ENCODE measurements at regions not wholly inside any gene's neighbourhood (a gene's known extent, or its start where the extent isn't known, plus 50 kb on each side); places are given as distances from the start of the nearest gene placed in this dataset.

DNA sequence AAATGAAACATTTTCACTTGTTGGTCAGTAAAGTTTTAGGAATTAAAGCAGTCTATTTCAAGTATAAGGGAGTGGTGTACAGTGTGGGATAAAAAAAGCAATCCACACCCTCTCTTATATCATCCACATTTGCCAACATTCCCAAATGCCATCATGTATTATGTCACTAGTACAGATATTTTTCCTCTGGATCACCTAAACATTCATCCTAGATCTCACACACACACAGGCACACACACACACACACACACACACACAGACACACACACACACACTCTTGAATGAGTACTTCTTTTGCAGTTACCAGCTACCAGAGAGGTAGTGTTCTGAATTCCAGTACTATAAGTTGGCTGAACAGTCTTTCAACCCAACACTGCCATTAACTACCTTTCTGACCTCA is 1369.1 kb upstream of the ADGRL4 start:
- Histone ChIP-seq H2AFZ (ENCODE audit: low read length) (0 out of 2 replicates have a peak overlapping the region, but pooled peaks have one; percentile 46), H3K79me2 (ENCODE audit: control insufficient read depth in 1 of 2, insufficient read depth in 2 of 2, low read length in 2 of 2) (no peaks in the 10 kb centered on the region), H3K14ac (ENCODE audit: insufficient read length) (no peak overlapping the region), H3K56ac (replicated peaks; ENCODE audit: insufficient read length, low read depth, low read length) (peak overlapping the region; percentile 62), H3K4me1 (replicated peaks in 1 of 4; ENCODE audit: control insufficient read depth in 3 of 4, insufficient read depth in 4 of 4, low read length in 3 of 4) (no peaks in the 10 kb centered on the region), H3K4me3 (ENCODE audit: extremely low read depth in 1 of 4, insufficient read depth in 2 of 4, low read depth in 3 of 4, low read length in 4 of 4) (no peak overlapping the region), H3K23ac (ENCODE audit: insufficient read length) (peak overlapping the region; percentile 17), H3K27me3 (replicated peaks in 1 of 4; ENCODE audit: control insufficient read depth in 3 of 4, extremely low read depth in 1 of 4, insufficient read depth in 3 of 4, low read length in 3 of 4) (no peaks in the 10 kb centered on the region), H2BK120ac (replicated peaks; ENCODE audit: low read depth, low read length) (no peak overlapping the region), H4K8ac (ENCODE audit: extremely low read depth, insufficient read depth, low read length) (no peak overlapping the region), H2BK12ac (ENCODE audit: low read depth, low read length) (no peak overlapping the region), H4K91ac (replicated peaks; ENCODE audit: insufficient read length, low read length) (no peak overlapping the region), H3K4ac (replicated peaks; ENCODE audit: insufficient read length, low read depth, low read length) (no peak overlapping the region), H3K79me1 (ENCODE audit: low read depth, low read length) (no peaks in the 10 kb centered on the region), H3K18ac (ENCODE audit: extremely low read depth, low read length) (no peak overlapping the region), H2BK5ac (ENCODE audit: low read depth, low read length) (no peak overlapping the region), H3K27ac (ENCODE audit: low read depth, low read length) (no peak overlapping the region), H3K9ac (replicated peaks in 1 of 4; ENCODE audit: extremely low read depth in 1 of 4, low read depth in 3 of 4, low read length in 3 of 4) (no peak overlapping the region), H2AK5ac (ENCODE audit: low read depth, low read length) (no peak overlapping the region), H3K9me3 (ENCODE audit: insufficient read depth in 2 of 2, low read depth in 1 of 2, low read length in 1 of 2) (no peaks in the 10 kb centered on the region), H4K5ac (ENCODE audit: insufficient read length, low read depth, low read length) (no peak overlapping the region), H3K36me3 (ENCODE audit: control insufficient read depth in 2 of 4, insufficient read depth in 4 of 4, low read length in 3 of 4) (no peaks in the 10 kb centered on the region), H3K4me2 (ENCODE audit: insufficient read depth in 1 of 2, low read depth in 2 of 2, low read length in 2 of 2) (no peak overlapping the region), H2BK15ac (ENCODE audit: low read length) (no peak overlapping the region), H2BK20ac (ENCODE audit: low read length) (no peak overlapping the region), H4K20me1 (replicated peaks in 1 of 2; ENCODE audit: control insufficient read depth in 1 of 2, insufficient read depth in 2 of 2, low read length in 2 of 2) (no peaks in the 10 kb centered on the region), H3K23me2 (ENCODE audit: low read depth, low read length) (no peaks in the 10 kb centered on the region)
- TF ChIP-seq SIN3A (conservative IDR thresholded peaks at IDR 0.05 in 1 of 2, IDR thresholded peaks at IDR 0.05 in 1 of 2; ENCODE audit: low read depth in 1 of 2, low read length in 2 of 2): no peak
- TF ChIP-seq GABPA (IDR thresholded peaks at IDR 0.05; ENCODE audit: borderline replicate concordance, insufficient read depth, low read length): no peak
- no peak for TF ChIP-seq TAF7 (optimal IDR thresholded peaks at IDR 0.05; ENCODE audit: borderline replicate concordance, low read depth, low read length)
- TF ChIP-seq TBP (IDR thresholded peaks at IDR 0.05; ENCODE audit: low read depth, low read length): no peak
- no peak for TF ChIP-seq RAD21 (IDR thresholded peaks at IDR 0.05 in 1 of 2, conservative IDR thresholded peaks at IDR 0.05 in 1 of 2; ENCODE audit: low read depth in 2 of 2, low read length in 2 of 2)
- TF ChIP-seq EGR1 (IDR thresholded peaks at IDR 0.05; ENCODE audit: borderline replicate concordance, low read depth, low read length): no peak
- TF ChIP-seq TCF12 (IDR thresholded peaks at IDR 0.05; ENCODE audit: low read depth, low read length): no peak
- TF ChIP-seq CHD2 (IDR thresholded peaks at IDR 0.05; ENCODE audit: low read length): no peak
- TF ChIP-seq FOSL1 (IDR thresholded peaks at IDR 0.05; ENCODE audit: insufficient read depth, low read depth, low read length): no peak
- TF ChIP-seq YY1 (IDR thresholded peaks at IDR 0.05; ENCODE audit: low read depth, low read length): no peak
- TF ChIP-seq SRF (IDR thresholded peaks at IDR 0.05; ENCODE audit: low read depth, low read length): no peak
- no peak for TF ChIP-seq TAF1 (IDR thresholded peaks at IDR 0.05; ENCODE audit: low read depth, low read length)
- no peak for TF ChIP-seq ASH2L (IDR thresholded peaks at IDR 0.05; ENCODE audit: low read length)
- TF ChIP-seq, protein P1, sequence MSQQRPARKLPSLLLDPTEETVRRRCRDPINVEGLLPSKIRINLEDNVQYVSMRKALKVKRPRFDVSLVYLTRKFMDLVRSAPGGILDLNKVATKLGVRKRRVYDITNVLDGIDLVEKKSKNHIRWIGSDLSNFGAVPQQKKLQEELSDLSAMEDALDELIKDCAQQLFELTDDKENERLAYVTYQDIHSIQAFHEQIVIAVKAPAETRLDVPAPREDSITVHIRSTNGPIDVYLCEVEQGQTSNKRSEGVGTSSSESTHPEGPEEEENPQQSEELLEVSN (IDR thresholded peaks at IDR 0.05): no peak
- FAIRE-seq (no peak), DNase-seq (ENCODE audit: low read depth in 1 of 2, low spot score in 2 of 2) (no peak)
- POLR2A ChIA-PET (ENCODE audit: partially characterized antibody): no interaction called here
- CTCF ChIA-PET (ENCODE audit: partially characterized antibody): interaction anchor here (1.0 kb wide), 1 partner anchor 25 kb away, joined by 3 read pairs; no protein-coding TSS in a partner anchor

All from H1 (cell line).